Panc1 (cell line): ENCODE measurements at regions not wholly inside any gene's neighbourhood (a gene's known extent, or its start where the extent isn't known, plus 50 kb on each side); places are given as distances from the start of the nearest gene placed in this dataset.

Source experiments
- ATAC-seq: fragments of 200-7000 bp; cut with Tn5 transposase; 2 replicates; pipeline ENCODE4 v1.9.1; 2020; ENCODE audit warnings: mild to moderate bottlenecking, moderate library complexity
- BruUV-seq: library from RNA; stranded (reverse); fragments of 400-500 nt; replicated peaks from 2 replicates; lab custom pipeline; 2021; lab: Mats Ljungman, UMichigan
- CTCF ChIA-PET: fragments of 300-600 bp; sonication (Branson Sonifier 250); formaldehyde crosslinking; loops from one replicate; lab custom pipeline; 2022; ENCODE audit warnings: antibody characterized with exemption; lab: Charles Lee
- POLR2A ChIA-PET: fragments of 300-600 bp; sonication (Branson Sonifier 250); formaldehyde crosslinking; loops from one replicate; lab custom pipeline; 2022; ENCODE audit warnings: antibody characterized with exemption; lab: Charles Lee
- DNase-seq: peaks from one replicate; pipeline ENCODE4 v3.0.0-alpha.2; 2010; ENCODE audit warnings: low read depth, low spot score
- H3K27ac ChIP-seq: 2 replicates; pipeline ENCODE4 v1.5.1; 2011; ENCODE audit warnings: mild to moderate bottlenecking, low read length, inconsistent platforms
- H3K27me3 ChIP-seq: fragments of 200-500 bp; sonication (Bioruptor generic); 2 replicates; pipeline ENCODE4 v1.6.0; 2014; ENCODE audit warnings: low read length, inconsistent platforms; ENCODE audit not compliant: control insufficient read depth, insufficient read depth
- H3K36me3 ChIP-seq: fragments of 200-500 bp; sonication (Bioruptor generic); 2 replicates; pipeline ENCODE4 v1.5.1; 2014; ENCODE audit warnings: inconsistent platforms, mild to moderate bottlenecking, low read length, moderate library complexity; ENCODE audit not compliant: control insufficient read depth, insufficient read depth
- H3K4me1 ChIP-seq: 2 replicates; pipeline ENCODE4 v1.5.1; 2011; ENCODE audit warnings: inconsistent platforms, mild to moderate bottlenecking, low read length, moderate library complexity; ENCODE audit not compliant: control insufficient read depth, insufficient read depth
- H3K4me3 ChIP-seq, 2 experiments: 2 replicates each; pipeline ENCODE4 v1.5.1; 2011 to 2012; ENCODE audit warnings: low read depth in 2 of 2, low read length in 2 of 2, mild to moderate bottlenecking in 2 of 2, inconsistent platforms in 1 of 2, moderate library complexity in 1 of 2
- H3K9me3 ChIP-seq: fragments of 200-500 bp; sonication (Bioruptor generic); 2 replicates; pipeline ENCODE4 v1.5.1; 2014; ENCODE audit warnings: low read depth, mild to moderate bottlenecking, inconsistent platforms, low read length, moderate library complexity; ENCODE audit not compliant: control insufficient read depth, insufficient read depth
- CTCF ChIP-seq: fragments of 450-650 bp; IDR thresholded peaks from 2 replicates; pipeline ENCODE4 v1.5.1; 2017; ENCODE audit warnings: mild to moderate bottlenecking
- POLR2AphosphoS5 ChIP-seq: IDR thresholded peaks from 2 replicates; pipeline ENCODE4 v1.6.1; 2012; ENCODE audit warnings: mild to moderate bottlenecking, low read depth, low read length, moderate library complexity
- REST ChIP-seq, 2 experiments: IDR thresholded peaks; 2 replicates each; pipeline ENCODE4 v1.6.1; 2011 to 2012; ENCODE audit warnings: low read depth in 2 of 2, control low read depth in 1 of 2, low read length in 1 of 2, mild to moderate bottlenecking in 1 of 2, moderate library complexity in 1 of 2; ENCODE audit not compliant: insufficient read depth in 1 of 2
- SIN3A ChIP-seq: IDR thresholded peaks from 2 replicates; pipeline ENCODE4 v1.6.1; 2012; ENCODE audit warnings: low read depth, mild to moderate bottlenecking, low read length, moderate library complexity, borderline replicate concordance; ENCODE audit not compliant: insufficient read depth
- TCF7L2 ChIP-seq: IDR thresholded peaks from 2 replicates; pipeline ENCODE4 v1.6.1; 2011; ENCODE audit warnings: mild to moderate bottlenecking, low read depth, low read length, inconsistent platforms
- in situ Hi-C: cut with HindIII; loops from 2 replicates; pipeline ENCODE4 v1.10.0; 2016; ENCODE audit warnings: low sequenced_read_pairs, low pct_unique_long_range_greater_than_20kb
- intact Hi-C: fragments of 100-400 bp; cut with micrococcal nuclease; formaldehyde crosslinking; loops from one replicate; pipeline ENCODE4 v1.10.0; 2022; ENCODE audit not compliant: unreplicated experiment

GRCh38 chr5:33075731-33076130, 364.6 kb downstream of the NPR3 start:
- ChIA-PET CTCF (no interaction called here), POLR2A (no interaction called here)
- in situ Hi-C loops = no loop called here
- H3K4me3 ChIP-seq = no peak overlapping the region
- H3K27ac ChIP-seq = no peak overlapping the region
- H3K27me3 ChIP-seq = no peaks in the 10 kb centered on the region
- H3K9me3 ChIP-seq = no peaks in the 10 kb centered on the region
- TF ChIP-seq SIN3A = no peak
- TF ChIP-seq REST (IDR thresholded peaks at IDR 0.05; ENCODE audit: insufficient read depth in 1 of 2, low read depth in 2 of 2, low read length in 1 of 2) = no peak
- TF ChIP-seq CTCF = no peak
- TF ChIP-seq POLR2AphosphoS5 = no peak
- TF ChIP-seq TCF7L2 = no peak
- intact Hi-C loops = no loop called here
- ATAC-seq (no peak), DNase-seq (no peak)
- no TSS peak for BruUV-seq
- H3K4me1 ChIP-seq = no peaks in the 10 kb centered on the region
- H3K36me3 ChIP-seq = no peaks in the 10 kb centered on the region

GRCh38 chr5:33079548-33079947, 361.2 kb upstream of the TARS1 start:
- Histone ChIP-seq H3K36me3 (no peaks in the 10 kb centered on the region), H3K4me1 (no peaks in the 10 kb centered on the region), H3K27ac (no peak overlapping the region), H3K9me3 (no peaks in the 10 kb centered on the region), H3K4me3 (no peak overlapping the region), H3K27me3 (no peaks in the 10 kb centered on the region)
- ATAC-seq (no peak), DNase-seq (no peak)
- TF ChIP-seq REST (IDR thresholded peaks at IDR 0.05; ENCODE audit: insufficient read depth in 1 of 2, low read depth in 2 of 2, low read length in 1 of 2) (no peak), SIN3A (no peak), CTCF (no peak), TCF7L2 (no peak), POLR2AphosphoS5 (no peak)
- ChIA-PET CTCF (no interaction called here), POLR2A (no interaction called here)
- no TSS peak for BruUV-seq
- in situ Hi-C loops = no loop called here
- intact Hi-C loops = no loop called here
